UCSD-AML1 (cell line): ENCODE measurements at regions not wholly inside any gene's neighbourhood (a gene's known extent, or its start where the extent isn't known, plus 50 kb on each side); places are given as distances from the start of the nearest gene placed in this dataset.

Experiments
- DNase-seq: peaks from one replicate; lab custom pipeline; 2025; ENCODE audit not compliant: unreplicated experiment; lab: John Stamatoyannopoulos, UW

GRCh38 chr11:28464252-28464867, 356.2 kb downstream of the METTL15 start:
- DNase-seq = no peak

GRCh38 chr11:28463826-28464225, 355.6 kb downstream of the METTL15 start:
- DNase-seq = no peak

DNA sequence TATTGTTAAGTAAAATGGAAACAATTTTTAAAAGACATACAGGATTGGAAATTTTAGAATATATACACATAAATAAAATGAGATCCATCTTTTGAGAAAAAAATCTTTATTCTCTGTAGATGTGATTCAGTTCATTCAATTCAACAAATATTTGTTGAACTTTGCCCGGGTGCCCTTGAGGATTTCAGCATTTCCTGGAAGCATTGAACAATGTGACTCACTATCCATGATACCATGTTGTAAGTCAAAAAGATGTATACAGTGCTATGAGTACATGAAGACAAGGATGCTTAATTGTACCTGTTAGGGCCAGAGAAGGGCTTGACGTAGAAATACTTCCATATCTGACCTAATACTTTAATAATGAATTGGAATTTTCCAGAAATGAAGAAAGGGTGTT, 353.7 kb downstream of the METTL15 start:
- no peak for DNase-seq

DNA sequence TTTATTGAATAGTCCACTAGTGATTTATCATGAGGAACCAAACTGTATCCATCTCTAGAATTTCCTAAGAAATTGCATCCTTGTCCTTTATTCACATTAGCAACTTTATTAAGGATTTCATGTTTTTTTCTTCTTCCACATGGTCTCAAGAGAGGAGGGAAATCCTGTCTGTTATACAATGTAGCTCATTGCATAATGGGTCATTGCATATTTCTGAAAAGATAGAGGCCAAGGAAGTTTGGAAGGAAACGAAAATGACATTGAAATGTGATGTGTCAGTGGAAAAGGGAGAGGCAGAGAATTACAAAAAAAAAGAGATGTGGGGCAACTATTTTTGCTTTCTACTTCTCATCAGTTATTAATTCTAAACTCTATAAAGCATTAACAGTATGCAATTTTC, 353.1 kb downstream of the METTL15 start:
- DNase-seq = no peak

- no peak for DNase-seq
Observed at GRCh38 chr11:28460348-28460747, 352.2 kb downstream of the METTL15 start.

DNA sequence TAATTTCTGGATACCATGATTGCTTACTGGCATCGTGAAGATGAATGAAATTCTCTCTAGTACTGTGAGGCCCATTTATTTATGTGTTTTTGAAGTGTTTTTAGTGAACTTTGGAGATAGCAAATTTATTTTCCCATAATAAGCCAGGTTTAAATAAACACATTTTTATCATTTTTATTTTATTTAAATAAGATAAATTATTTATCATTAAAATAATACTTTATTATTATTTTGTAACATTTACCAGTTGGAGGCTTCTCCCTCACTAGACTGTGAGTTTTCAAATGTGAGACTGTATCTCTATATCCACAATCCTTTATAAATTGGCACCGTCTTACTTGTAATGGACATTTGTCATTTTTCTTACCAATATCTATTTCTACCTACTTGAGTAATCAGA, 351.7 kb downstream of the METTL15 start:
- DNase-seq = no peak

DNA sequence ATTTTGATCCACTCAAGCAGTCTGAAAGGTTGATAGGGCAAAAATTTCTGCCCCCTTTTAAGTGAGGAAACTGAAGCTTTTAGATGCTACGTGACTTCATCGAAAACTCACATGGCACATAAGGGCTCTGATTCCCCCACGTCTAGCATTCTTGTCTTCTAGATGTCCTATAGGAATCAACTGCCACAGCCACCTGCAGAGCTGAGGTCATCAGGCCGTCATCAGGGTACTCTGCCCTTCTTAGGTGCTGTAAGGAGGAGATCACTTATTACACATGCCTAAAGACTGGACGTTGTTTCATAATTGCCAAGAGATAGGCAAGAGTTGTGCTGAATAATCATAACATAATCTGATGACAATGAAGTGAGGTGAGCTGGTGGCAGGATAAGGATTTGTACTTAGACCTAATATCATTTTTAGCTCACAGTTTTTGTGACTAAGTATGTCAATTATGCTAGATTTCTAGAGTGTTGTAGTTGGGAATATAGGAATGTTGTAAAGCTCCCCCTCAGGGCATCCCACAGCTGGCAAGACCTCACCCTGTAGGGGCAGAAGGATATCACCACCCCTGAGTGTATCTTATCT, 349.4 kb downstream of the METTL15 start:
- no peak for DNase-seq

GRCh38 chr11:28448186-28448585, 340.0 kb downstream of the METTL15 start:
- DNase-seq = no peak

DNA sequence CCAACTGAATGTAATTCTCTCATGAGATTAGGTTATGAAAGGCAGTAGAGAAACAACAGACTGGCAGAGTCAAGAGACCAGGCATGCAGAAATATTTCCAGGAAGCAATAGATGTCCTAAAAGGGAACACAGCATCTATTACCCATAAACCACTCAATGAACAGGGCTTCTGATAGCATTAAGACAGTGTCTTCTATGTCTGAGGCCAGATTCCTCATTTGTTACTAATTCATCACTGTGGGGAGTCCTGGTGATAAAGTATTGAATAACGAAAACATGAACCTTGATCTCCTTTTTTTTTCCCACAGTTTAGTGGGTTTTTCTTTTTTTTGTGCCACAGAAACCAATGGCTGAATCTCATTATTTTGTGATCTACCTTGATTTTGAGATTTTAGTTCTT, 339.0 kb downstream of the METTL15 start:
- no peak for DNase-seq

DNA sequence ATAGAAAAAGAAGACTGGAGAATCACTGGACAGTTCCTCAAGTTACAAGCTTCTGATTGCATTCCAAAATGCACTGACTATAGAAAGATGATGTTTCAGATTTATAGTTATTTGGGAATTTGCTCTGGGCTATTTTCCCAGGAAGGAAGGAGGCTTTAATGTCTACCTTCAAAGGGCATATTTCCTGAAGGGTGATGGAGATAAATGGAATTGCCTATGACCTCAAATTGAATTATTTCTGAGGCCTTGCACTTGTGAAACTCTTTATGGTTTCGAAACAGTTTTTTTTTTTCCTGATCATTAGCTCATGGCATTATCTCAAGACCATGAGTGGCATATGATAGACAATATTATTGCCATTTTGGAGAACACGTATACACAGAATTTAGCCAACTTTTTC, 333.9 kb downstream of the METTL15 start:
- DNase-seq = no peak

DNA sequence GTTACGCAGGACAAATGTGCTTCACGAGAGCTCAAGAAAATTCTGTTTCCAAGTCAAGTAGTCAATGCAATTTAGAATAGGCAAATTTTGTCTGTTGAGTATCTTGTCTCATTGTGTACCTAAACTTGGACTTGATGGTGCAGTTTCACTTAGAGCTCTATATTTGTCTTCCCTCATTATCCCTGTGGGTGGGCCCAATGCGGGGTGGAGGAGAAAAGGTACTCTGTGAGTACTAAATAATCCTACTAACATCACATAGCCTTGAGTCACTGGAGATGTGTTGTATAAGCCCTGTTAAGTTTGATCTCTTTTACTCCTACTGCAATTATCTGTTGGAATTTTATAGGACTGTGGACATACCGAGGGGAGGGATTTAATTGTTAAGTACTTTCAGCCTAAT, 331.2 kb downstream of the METTL15 start:
- no peak for DNase-seq

- no peak for DNase-seq
Observed at GRCh38 chr11:28420099-28420498, 311.9 kb downstream of the METTL15 start.

DNA sequence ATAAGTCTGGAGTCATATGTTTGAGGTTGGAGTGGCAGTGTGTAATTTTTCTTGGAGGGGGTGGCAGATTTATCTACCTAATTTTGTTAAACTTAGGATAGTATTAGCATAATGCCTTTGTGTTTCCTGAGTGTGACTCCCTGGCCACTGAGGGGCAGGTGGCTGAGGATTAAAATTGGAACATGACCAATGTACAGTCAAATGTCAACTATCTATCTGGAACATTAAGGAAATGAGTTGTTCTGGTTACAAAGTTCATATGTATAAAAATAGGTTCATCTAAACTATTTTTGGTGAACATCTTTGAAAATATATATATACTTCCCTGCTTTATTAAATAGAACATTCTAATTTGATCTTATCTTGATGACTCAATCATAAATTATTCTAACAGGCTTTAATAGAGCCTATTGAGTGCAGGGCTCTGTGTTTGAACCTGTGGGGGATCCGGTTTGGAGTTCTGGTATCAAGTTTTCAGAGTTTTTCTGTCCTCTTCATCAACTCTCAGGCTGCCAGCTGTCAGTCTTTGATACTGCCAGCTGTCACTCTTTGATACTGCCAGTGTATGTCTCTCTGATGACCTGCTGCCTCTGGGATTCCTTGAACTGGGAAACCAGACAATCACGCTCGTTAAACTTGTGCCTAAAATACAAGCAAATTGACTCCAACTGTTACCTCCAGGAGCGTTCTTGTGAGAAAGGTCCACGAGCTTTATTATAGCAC, 309.6 kb downstream of the METTL15 start:
- no peak for DNase-seq

GRCh38 chr11:28412029-28412428, 303.8 kb downstream of the METTL15 start:
- no peak for DNase-seq

- no peak for DNase-seq
Observed at GRCh38 chr11:28401446-28401845, 293.3 kb downstream of the METTL15 start.

GRCh38 chr11:28400331-28401100, 292.3 kb downstream of the METTL15 start:
- DNase-seq = no peak

- no peak for DNase-seq
Observed at GRCh38 chr11:28393348-28393747, 285.2 kb downstream of the METTL15 start.

GRCh38 chr11:28384418-28384817, 276.2 kb downstream of the METTL15 start:
- DNase-seq = no peak

DNA sequence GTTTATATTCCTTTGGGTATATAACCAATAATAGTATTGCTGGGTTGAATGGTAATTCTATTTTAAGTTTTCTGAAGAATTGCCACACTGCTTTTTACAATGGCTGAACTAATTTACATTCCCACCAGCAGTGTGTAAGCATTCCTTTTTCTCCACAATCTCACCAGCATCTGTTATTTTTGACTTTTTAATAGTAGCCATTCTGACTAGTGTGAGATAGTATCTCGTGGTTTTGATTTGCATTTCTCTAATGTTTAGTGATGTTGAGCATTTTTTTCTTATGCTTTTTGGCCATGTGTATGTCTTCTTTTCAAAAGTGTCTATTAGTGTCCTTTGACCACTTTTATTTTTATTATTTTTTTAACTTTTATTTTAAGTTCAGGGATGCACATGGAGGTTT, 275.3 kb downstream of the METTL15 start:
- DNase-seq = no peak
